ENCODE measurements at regions not wholly inside any gene's neighbourhood (a gene's known extent, or its start where the extent isn't known, plus 50 kb on each side); places are given as distances from the start of the nearest gene placed in this dataset.

DNA sequence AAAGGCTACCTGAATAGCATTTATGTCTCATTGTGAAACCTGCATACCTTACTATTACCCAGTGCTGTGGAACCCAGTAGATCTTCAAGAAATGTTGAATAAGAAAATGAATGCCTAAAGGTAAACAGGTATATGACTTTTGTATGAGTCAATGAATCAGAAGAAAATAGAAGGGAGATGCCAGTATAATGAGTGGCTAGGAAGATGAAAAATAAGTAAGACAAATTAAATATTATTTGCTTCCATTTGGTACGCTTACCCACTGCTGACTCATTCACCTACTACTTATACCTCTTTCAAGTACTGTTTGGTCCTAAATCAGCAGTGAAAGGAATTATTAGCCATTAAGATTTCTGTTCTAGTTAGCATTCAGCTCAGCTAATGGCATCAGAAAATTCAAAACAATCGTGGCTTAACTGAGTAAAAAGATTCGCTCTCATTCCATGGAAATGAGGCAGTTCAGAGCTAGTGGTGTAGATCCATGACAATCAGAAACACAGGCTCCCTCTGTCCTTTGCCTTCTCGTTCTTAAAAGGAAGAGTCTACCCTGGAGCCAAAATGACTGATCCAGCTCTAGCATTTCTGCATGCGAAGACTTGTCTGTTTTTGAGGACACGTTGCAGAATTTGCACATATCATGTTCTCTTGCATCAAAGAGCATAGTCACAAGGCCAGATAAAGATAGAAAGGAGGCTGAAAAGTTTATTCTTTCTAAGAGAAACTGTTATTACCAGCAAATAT is 705.8 kb upstream of the USP15 start:
- Mint-ChIP-seq H3K27me3 (ENCODE audit: low read depth) (no peaks in the 10 kb centered on the region), H3K27ac (ENCODE audit: unreplicated experiment) (no peak overlapping the region), H3K4me1 (no peaks in the 10 kb centered on the region), H3K36me3 (ENCODE audit: low read depth) (no peaks in the 10 kb centered on the region), H3K4me3 (no peak overlapping the region), H3K9me3 (no peaks in the 10 kb centered on the region)
- no peak for TF ChIP-seq CTCF (conservative IDR thresholded peaks at IDR 0.05)
- DNase-seq (ENCODE audit: low read depth, low spot score): no peak

DNA sequence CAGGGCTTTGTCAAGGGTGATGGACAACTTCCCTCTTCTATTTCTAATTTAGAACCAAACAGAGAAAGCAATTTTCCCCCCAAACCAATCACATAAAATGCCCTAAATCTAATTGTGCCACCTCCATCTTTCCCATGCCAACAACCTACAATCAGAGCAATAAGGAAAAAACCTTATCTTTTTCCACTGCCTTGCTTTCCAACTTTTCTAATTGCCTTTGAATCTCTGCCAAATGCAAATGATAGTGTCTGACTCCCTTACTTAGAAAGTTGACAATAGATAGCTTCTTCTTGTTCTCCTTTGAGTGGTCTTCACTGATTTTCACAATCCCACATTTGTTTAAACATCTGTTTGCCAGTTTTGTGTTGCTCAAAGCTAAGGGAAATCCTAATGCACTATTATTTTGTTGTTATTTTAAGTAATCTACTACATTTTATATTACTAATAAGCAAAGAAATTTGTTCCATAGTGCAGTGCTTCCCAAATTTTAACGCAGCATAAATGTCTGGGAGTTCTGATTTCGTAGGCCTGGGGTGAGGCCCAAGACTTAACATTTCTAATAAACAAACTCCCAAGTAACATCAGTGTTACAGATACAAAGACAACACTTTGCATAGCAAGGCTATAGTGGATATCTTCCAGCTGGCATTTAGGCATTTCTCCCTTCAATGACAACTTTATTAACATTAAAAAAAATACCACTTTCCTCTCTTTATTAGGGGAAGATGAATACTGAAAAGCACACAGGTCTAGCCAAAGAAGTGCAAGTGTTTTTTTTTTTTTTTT is 696.3 kb upstream of the USP15 start:
- H3K36me3 Mint-ChIP-seq (ENCODE audit: low read depth): no peaks in the 10 kb centered on the region
- no peak for DNase-seq (ENCODE audit: low read depth, low spot score)
- no peaks in the 10 kb centered on the region for H3K27me3 Mint-ChIP-seq (ENCODE audit: low read depth)
- H3K4me3 Mint-ChIP-seq: no peak overlapping the region
- no peaks in the 10 kb centered on the region for H3K4me1 Mint-ChIP-seq
- H3K9me3 Mint-ChIP-seq: peaks cover 3% of the 10 kb centered on the region
- no peak for TF ChIP-seq CTCF (conservative IDR thresholded peaks at IDR 0.05)
- H3K27ac Mint-ChIP-seq (ENCODE audit: unreplicated experiment): no peak overlapping the region

DNA sequence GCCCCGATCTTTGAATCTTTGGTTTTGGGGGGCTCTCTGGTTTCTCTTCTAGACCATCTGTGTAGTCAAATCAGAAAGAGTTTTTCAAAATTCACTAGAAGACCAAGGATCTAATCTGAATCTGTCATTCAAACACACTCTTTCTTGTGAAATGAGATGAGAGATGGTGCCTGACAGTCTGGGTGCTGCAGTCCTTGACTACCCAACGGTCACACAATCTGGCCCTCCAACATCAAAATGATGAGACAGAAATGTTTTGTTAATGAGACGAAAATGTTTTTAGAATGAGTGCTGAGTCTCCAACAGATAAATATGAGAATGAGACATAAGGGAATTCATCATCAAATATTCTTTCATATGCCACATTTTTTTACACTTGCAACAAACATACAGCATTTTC is 695.7 kb upstream of the USP15 start:
- Mint-ChIP-seq H3K36me3 (ENCODE audit: low read depth) (no peaks in the 10 kb centered on the region), H3K4me1 (no peaks in the 10 kb centered on the region), H3K4me3 (no peak overlapping the region), H3K27me3 (ENCODE audit: low read depth) (no peaks in the 10 kb centered on the region), H3K9me3 (peaks cover 3% of the 10 kb centered on the region), H3K27ac (ENCODE audit: unreplicated experiment) (no peak overlapping the region)
- DNase-seq (ENCODE audit: low read depth, low spot score): no peak
- TF ChIP-seq CTCF (conservative IDR thresholded peaks at IDR 0.05): no peak

DNA sequence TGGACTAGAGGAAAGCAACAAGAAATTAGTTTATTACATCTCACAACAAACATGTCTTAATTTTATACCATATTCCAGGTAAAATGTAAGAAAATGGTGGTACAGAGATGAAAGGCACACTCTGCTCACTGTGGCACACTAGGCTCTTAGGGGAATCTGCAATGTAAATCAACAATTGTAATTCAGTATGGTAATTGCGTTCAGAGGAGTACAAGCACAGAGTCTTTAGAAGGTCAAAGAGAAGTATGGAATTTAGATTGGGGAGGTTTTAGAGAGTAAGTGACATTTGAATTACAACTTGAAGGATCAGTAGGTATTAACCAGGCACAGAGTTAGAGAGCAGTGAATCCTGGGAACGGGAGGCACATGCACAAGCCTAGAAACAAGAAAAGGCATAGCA is 694.0 kb upstream of the USP15 start:
- TF ChIP-seq CTCF (conservative IDR thresholded peaks at IDR 0.05): no peak
- no peaks in the 10 kb centered on the region for H3K27me3 Mint-ChIP-seq (ENCODE audit: low read depth)
- no peak overlapping the region for H3K4me3 Mint-ChIP-seq
- no peak for DNase-seq (ENCODE audit: low read depth, low spot score)
- no peaks in the 10 kb centered on the region for H3K9me3 Mint-ChIP-seq
- no peak overlapping the region for H3K27ac Mint-ChIP-seq (ENCODE audit: unreplicated experiment)
- no peaks in the 10 kb centered on the region for H3K36me3 Mint-ChIP-seq (ENCODE audit: low read depth)
- no peaks in the 10 kb centered on the region for H3K4me1 Mint-ChIP-seq

DNA sequence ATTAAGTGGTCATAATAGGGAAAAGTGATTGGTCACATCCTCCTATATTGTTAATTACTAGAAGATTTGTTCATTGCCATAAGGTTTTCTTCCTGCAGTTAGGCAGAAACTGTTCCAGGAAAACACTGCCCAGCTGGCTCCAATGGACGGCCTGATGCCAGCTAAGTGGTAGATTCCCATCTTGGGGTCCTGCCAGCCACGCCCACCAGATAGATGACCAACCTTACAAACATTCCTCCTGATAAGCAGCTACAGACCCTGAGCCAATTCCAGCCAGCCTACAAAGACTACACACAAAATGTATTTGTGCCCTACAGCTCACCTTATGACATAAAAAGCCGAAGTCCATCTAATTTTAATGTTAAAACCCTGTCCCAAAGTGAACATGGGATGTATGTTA is 685.9 kb upstream of the USP15 start:
- Mint-ChIP-seq H3K4me3 (no peak overlapping the region), H3K4me1 (no peaks in the 10 kb centered on the region), H3K9me3 (no peaks in the 10 kb centered on the region), H3K27me3 (ENCODE audit: low read depth) (no peaks in the 10 kb centered on the region), H3K36me3 (ENCODE audit: low read depth) (no peaks in the 10 kb centered on the region), H3K27ac (ENCODE audit: unreplicated experiment) (no peak overlapping the region)
- no peak for DNase-seq (ENCODE audit: low read depth, low spot score)
- TF ChIP-seq CTCF (conservative IDR thresholded peaks at IDR 0.05): no peak
